Epithelial cell of prostate (primary cell): ENCODE measurements at regions not wholly inside any gene's neighbourhood (a gene's known extent, or its start where the extent isn't known, plus 50 kb on each side); places are given as distances from the start of the nearest gene placed in this dataset.

Experiments used
- DNase-seq: peaks from one replicate; pipeline ENCODE4 v3.0.0-alpha.2; 2011; ENCODE audit warnings: low read depth, low spot score
- H3K27ac ChIP-seq: fragments of 450-650 bp; 2 replicates; pipeline ENCODE4 v1.5.1; 2017; ENCODE audit warnings: mild to moderate bottlenecking

DNA sequence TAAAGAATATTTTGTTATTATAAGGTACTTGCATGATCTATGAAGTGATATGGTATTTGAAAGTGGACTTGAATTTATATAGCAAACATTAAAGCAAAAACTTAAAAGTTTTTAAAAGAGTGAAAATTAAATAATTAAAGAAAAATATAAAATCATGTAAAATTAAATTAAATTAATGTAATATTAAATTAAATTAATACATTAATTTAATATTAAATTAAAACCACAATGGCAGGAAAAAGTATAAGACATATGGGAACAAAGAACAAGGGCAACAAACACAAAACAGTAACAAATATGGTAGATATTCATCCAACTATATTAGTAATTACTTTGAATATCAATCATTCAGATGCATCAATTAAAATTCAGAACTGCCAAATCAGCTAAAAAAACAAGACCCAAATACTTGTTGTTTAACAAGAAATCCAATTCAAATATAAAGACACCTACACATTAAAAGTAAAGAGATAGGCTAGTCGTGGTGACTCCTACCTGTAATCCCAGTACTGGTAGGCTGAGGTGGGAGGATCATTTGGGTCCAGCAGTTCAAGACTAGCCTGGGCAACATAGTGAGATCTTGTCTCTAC lies 992.2 kb upstream of the MIR17HG start:
- no peak for DNase-seq
- H3K27ac ChIP-seq, result no peak overlapping the region

DNA sequence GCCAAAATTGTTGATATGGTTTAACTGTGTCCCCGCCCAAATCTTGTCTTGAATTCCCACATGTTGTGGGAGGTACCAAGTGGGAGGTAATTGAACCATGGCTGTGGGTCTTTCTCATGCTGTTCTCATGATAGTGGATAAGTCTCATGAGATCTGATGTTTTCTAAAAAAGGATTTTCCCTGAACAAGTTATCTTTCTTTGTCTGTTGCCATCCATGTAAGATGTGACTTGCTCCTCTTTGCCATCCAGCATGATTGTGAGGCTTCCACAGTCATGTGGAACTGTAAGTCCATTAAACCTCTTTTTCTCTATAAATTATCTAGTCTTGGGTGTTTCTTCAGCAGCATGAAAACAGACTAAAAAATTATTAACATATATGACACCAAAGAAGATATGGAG lies 986.7 kb upstream of the MIR17HG start:
- DNase-seq, result no peak
- H3K27ac ChIP-seq, result no peak overlapping the region

DNA sequence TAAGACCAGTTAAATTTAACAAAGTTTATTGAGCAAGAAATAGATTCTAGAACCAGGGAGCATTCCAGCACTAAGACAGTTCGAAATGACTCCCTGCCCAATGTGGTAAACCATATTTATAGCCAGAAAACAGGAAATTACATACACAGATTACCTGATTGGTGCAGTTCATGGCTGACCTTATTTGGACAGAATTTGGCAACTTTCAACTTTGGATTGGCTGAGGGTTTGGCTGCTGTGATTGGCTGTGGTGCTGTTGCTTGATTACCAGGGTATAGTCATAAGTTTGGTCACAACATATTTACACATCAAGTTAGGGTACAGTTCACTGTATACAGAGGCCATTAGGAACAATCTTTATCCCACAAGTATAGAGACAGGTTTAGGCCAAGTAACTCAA lies 984.8 kb upstream of the MIR17HG start:
- DNase-seq, result no peak
- no peak overlapping the region for H3K27ac ChIP-seq

DNA sequence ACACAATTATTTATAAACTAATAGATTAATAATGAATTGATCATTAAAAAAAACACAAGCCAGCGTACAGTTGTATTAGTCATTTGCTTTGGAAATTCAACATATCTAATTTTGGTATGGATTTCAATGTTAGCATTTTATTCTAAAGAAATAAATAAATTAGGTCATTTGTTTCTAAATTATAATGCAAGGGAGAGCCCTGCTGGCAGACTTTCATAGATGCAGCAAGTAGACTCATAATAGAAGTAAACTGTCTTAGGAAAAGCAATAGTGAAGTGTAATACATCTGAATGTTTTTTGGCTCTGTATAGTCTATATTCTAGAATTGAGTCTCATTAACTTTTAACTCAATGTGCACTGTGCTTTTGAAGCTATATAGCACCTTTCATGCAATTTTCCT lies 982.4 kb upstream of the MIR17HG start:
- H3K27ac ChIP-seq, result no peak overlapping the region
- no peak for DNase-seq

DNA sequence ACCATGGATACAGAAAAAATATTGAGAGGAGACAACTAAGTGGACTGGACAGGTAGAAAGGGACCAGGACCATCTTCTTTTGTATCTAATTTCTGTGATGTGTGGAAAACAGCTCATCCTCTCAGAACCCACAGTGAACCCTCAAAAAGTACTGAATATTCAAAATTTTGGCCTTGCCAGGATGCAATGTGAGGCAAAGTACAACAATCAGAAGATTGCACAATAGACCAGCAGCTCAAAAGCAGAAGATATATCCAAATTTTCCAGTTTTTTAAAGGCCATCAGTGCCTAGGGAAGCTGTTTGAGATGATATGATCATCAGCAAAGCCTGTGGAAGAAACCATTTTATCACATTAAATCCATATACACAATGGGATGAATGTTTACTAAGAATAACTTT lies 973.3 kb upstream of the MIR17HG start:
- no peak for DNase-seq

DNA sequence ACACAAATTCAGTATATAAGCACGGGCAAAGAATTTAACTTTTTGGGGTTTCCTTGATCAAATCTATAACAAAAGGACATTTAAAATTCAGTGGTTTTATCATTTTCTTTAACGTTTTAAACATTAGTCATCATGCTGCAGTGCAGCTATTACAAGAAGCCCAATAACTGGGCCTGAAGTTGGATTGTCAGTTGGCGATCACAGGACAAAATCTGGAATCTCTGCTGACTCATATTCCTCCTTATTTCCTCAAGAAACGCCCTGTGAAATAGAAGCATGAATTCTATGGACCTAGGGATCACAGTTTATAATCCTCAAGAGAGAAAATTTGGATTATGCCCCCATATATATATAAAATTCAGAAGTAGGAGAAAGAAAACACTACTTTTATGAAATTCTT lies 971.6 kb upstream of the MIR17HG start:
- no peak overlapping the region for H3K27ac ChIP-seq
- no peak for DNase-seq

More for the DNA sequence above, 973.3 kb upstream of the MIR17HG start:
- no peak overlapping the region for H3K27ac ChIP-seq

DNA sequence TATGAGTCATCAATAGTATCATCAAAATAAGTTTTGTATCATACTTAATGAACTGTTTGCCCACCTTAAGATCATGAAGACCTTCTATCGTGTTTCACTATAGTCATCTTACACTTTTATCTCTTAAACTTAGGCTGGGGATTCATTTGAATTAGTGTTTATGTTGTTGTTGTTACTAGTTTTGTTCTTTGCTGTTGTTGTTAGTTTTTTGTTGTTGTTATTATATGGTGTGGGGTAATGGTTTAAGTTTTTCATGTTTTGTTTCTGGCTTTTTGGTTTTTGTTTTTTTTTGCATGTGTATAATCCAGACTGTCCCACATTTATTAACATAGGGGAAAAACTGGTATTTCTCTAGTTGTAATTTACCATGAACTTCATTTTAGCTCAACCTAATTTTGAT lies 965.1 kb upstream of the MIR17HG start:
- DNase-seq, result no peak
- H3K27ac ChIP-seq, result no peak overlapping the region

DNA sequence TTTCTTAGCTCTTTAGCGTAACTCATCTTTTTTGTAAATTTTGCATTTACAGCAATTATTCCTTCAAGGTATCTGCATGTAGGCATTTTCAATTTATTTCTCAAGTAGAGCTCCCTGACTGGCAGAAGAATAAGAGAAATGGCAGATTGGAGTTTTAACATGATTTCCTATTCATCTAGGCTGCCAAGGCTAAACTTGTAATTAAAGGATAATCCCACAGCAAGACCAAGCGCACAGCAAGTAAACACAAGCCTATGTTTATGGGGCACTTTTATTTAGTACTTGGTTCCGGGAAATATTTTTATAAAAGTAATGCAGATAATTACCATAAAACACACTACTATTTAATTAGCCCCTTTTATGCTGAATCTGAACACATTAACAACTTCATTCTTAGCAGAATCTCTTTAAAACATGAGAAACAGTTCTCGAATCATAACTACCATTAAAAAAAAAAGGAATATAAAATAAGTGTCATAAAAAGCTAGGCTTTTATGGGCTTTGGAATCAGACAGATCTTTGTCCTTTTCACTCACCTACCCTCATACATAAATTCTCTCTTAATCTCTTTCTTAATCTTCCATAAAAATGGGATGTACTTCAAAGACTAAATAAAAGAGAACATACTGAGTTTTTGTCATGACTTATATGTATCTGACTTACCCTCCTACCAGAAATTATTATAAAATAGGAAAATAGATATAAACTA lies 961.6 kb upstream of the MIR17HG start:
- H3K27ac ChIP-seq, result no peak overlapping the region
- DNase-seq, result no peak

DNA sequence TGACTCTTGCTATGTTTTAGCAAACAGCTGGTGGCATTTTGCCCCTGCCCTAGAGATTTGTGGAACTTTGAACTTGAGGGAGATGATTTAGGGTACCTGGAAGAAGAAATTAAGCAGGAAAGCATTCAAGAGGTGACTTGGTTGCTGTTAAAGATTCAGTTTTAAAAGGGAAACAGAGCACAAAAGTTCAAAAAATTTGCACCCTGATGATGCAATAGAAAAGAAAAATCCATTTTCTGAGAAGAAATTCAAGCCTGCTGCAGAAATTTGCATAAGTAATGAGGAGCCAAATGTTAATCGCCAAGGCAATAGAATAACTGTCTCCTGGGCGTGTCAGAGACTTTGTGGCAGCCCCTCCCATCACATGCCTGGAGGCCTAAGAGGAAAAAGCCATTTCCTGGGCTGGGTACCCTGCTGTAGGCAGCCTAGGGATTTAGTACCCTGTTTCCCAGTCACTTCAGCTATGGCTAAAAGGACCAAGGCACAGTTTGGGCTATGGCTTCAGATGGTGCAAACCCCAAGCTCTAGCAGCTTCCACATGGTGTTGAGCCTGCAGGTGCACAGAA lies 958.5 kb upstream of the MIR17HG start:
- no peak overlapping the region for H3K27ac ChIP-seq
- DNase-seq, result no peak

DNA sequence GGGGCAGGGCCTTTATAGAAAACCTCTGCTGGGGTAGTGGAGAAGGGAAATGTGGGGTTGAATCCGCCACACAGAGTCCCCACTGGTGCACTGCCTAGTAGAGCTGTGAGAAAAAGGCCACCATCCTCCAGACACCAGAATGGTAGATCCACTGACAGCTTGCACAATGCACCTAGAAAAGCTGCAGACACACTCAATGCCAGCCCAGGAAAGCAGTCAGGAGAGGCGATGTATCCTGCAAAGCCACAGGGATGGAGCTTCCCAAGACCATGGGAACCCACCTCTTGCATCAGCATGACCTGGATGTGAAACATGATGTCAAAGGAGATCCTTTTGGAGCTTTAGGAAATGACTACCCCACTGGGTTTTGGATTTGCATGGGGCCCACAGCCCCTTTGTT lies 958.0 kb upstream of the MIR17HG start:
- no peak overlapping the region for H3K27ac ChIP-seq

DNA sequence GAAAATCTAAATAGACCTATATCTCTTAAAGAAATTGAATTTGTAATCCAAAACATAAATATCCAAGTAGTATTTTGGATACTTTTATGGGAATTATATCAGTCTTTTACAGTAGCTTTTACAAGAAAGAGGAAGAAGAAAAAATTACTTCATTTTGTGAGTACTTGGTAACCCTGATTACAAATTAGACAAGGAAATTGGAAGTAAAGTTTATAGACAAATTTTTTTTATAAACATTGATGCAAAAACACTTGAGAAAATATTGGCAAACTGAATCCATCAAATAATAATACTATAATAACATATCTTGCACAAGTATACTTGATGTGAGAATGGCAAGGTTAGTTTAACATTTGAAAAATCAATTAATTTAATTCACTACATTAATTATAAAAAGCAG lies 954.1 kb upstream of the MIR17HG start:
- DNase-seq, result no peak
- H3K27ac ChIP-seq, result no peak overlapping the region

More for the DNA sequence above, 958.0 kb upstream of the MIR17HG start:
- no peak for DNase-seq

DNA sequence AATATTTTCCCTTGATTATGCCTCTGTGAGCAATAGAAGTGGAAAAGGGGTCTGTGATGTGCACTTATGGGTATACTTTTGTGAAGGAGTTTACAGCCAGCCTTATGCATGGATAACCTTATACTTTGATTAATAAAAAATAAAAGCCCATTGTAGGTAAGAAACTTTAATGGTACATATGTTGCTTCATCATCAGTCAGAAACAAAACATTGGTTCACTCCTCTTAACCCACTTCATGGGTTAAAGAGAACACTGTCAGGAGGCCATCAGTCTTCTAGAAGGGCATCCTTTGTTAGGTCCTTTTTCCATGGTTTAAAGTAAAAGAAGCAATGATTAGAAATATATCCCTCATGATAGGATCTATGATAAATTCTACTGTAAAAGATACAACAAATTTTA lies 952.1 kb upstream of the MIR17HG start:
- DNase-seq, result no peak
- no peak overlapping the region for H3K27ac ChIP-seq

DNA sequence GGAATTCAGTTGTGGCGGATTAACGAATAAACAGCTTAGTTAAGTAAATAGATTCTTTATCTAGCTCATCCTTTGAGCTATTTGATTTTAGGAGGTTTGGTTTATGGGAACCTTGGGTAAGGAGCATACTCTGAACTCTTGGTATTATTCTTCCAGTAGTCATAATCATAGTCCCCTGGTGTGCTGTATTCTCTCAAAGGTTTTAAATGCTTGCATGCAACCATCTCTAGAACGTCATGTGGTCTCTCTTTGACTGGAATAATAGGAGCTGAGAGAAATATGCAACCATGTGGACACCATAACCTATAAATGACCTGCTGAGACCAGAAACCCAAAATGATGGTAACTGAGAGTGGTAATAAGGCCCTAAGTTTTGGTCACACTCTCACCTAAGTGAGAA lies 951.6 kb upstream of the MIR17HG start:
- no peak overlapping the region for H3K27ac ChIP-seq
- no peak for DNase-seq

DNA sequence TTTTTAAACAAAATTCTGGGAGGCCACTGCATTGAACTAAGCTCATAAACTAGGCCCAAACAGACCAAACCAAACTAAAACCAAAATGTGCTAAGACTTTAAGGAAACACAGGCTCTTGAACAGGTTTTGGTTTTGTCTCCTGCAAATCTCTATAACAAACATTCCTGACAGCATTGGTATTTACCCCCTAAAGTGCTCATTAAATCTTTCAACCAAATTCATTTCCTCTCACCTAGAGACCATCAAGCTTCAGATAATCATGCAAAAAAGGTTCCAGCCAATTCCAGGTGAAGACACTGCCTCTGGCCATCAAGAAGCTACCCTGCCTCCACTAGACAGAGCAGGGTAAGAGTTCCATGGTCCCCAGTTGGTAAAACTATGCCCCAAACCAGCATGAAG lies 951.2 kb upstream of the MIR17HG start:
- H3K27ac ChIP-seq, result no peak overlapping the region
- no peak for DNase-seq

DNA sequence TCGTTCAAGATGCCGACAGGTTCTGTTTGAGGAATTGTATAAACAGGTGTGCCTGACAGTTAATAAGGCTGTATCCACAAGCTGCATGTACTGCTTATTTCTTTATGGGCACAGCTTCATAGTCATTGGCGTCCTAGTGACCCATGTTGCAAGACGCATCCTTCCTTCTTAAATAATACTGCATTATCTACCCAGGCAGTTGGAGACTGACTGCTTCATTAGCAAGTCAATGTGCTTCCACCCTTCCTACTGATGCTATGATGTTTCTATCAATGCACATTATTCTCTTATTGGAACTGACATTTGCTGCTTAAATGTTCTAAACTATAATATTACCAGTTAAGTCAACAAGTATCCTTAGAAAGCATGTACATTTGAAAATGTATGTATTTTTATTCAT lies 950.0 kb upstream of the MIR17HG start:
- DNase-seq, result no peak
- H3K27ac ChIP-seq, result no peak overlapping the region

DNA sequence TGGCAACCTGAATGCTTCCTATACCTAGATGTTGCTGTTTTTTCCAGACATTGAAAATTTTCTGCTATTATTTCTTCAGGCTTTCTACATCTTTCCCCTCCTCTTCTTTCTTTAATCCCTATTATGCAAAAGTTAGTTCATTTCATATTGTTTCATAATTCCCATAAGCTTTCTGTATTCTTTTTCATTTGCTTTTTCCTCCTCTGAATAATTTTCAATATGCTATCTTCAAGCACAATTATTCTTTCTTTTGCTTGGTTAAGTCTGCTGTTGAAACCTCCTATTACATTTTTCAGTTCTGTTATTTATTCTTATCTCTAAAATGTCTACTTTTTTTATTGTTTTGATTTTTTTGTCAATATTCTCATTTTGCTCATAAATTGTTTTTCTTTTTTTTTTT lies 947.1 kb upstream of the MIR17HG start:
- DNase-seq, result no peak
- no peak overlapping the region for H3K27ac ChIP-seq

DNA sequence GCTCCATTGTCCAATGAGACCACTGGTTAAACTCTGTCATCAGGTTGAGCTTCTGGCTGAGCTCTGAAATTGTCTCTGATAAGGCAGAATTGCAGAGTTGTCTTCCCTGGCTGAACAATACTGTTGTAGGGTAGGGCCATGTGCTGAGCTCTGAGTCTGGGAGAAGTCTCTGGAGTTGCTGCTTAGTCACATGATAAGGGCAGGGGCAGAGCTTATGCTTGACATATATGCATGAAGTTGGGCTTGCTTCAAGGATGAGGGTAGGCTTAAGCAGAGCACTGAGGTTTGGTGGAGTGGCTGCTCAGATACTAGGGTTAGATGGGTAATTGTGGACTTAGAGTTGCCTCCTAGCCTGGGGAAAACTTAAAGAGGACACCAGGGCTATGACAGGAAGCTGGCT lies 946.3 kb upstream of the MIR17HG start:
- no peak overlapping the region for H3K27ac ChIP-seq
- DNase-seq, result no peak

DNA sequence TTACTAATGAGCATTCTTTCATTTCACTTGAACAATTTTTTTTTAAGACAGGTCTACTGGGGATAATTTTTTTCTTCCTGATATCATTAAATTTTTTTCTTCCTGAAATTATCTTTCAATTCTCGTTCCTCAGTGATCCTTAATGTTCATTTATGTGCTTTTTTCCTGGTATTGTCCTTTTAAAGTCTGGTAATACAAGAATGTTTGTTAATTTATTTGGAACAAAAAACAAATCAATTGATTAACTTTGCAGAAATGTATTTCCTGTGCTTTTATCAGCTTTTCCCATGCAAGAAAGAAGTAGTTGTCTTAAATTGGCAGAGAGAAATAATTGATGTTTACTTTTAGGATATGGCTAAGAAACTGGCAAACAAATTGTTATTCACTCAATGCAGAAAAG lies 945.4 kb upstream of the MIR17HG start:
- DNase-seq, result no peak

DNA sequence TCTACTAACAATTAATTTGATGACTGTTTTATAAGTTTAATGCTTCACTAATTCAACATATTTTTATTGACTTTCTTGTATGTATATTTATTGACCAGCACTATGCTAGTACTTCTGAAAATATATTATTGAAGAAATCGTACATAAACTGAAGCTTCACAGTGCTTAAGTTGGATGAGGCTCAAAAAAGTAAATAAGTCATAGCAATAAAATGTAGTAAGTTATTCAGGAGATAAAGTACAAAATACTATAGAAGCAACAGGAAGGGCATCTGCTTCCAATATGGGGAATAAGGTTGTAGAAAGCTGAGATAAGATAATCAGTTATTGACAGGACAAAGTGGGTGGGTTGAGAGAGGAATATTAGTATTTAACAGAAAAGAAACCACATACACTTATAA lies 944.9 kb upstream of the MIR17HG start:
- DNase-seq, result no peak
- H3K27ac ChIP-seq, result no peak overlapping the region

More for the DNA sequence above, 945.4 kb upstream of the MIR17HG start:
- no peak overlapping the region for H3K27ac ChIP-seq

DNA sequence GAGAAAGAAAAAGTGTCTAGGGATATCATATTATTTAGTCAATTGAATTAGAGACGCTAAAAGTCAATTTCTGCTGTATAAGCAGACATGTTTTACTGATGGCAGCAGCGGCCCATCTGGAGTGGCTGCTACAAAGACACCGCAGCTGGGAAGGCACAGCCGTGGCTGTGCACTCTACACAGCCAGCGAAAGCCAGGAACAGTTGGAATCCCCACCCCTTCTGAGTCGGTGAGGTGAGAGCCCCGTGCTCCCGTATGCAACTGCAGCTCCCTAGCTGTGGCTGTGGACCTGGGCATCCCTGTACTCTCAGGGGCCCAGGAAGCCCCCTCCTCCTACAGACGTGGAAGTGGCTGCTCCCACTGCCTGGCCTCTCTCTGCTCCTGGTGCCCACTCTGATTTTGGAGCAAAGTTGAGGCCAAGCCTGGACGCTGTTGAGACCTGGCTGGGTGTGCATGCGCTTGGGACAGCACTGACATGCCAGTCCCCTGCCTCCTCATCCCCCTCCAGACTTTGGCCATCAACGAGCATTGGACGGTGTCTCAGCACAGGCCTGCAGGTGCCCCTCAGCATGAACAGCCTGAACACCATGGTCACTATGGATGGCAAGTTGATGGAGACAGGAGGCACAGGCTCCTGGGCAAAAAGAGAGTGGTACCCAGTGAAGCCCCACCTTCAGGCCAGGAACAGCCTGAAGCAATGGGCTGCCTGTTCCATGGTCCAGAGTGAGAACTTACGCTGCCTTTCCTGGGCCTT lies 944.0 kb upstream of the MIR17HG start:
- no peak overlapping the region for H3K27ac ChIP-seq
- DNase-seq, result no peak

DNA sequence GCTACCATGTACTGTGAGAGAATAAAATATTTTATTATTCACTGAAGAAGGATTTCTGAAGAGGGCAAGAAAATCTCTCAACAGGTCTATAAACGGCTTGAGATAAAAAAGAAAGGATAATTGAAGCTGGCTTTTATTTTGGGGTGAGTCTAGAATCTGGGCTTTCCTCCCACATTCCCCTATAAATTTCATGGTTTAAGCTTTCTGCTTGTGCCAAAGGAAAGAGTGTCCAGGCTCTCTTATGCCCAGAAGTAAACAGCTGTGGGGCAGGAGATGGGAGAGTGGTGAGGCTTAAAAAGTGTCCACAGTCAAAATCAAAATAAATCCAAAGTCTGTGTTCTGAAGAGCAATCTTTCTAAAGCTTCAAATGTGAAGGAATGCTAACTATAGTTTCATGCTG lies 942.2 kb upstream of the MIR17HG start:
- DNase-seq, result no peak
- no peak overlapping the region for H3K27ac ChIP-seq
